Lower lobe of right lung (tissue), 2 donors: ENCODE measurements at regions not wholly inside any gene's neighbourhood (a gene's known extent, or its start where the extent isn't known, plus 50 kb on each side); places are given as distances from the start of the nearest gene placed in this dataset.

ENCODE experiments used
- ATAC-seq, 2 donors: fragments of 200-7000 bp; cut with Tn5 transposase; one replicate each; pipeline ENCODE4 v1.9.1; 2020 to 2022; ENCODE audit warnings: mild to moderate bottlenecking in 2 of 2, moderate library complexity in 2 of 2
- DNase-seq: peaks from one replicate; pipeline ENCODE4 v3.0.0-alpha.2; 2020
- H3K27ac ChIP-seq: fragments of 200-600 bp; one replicate; pipeline ENCODE4 v1.8.0; 2022
- H3K27me3 ChIP-seq: fragments of 200-600 bp; one replicate; pipeline ENCODE4 v1.8.0; 2022; ENCODE audit warnings: low read depth
- H3K36me3 ChIP-seq: fragments of 200-600 bp; one replicate; pipeline ENCODE4 v1.8.0; 2022; ENCODE audit warnings: mild to moderate bottlenecking
- H3K4me1 ChIP-seq: fragments of 200-600 bp; one replicate; pipeline ENCODE4 v1.8.0; 2022
- H3K4me3 ChIP-seq: fragments of 200-600 bp; one replicate; pipeline ENCODE4 v1.8.0; 2022; ENCODE audit warnings: mild to moderate bottlenecking
- H3K9me3 ChIP-seq: fragments of 200-600 bp; one replicate; pipeline ENCODE4 v1.8.0; 2022
- intact Hi-C: fragments of 100-400 bp; cut with DNase I; formaldehyde crosslinking; loops from one replicate; pipeline ENCODE4 v1.11.0; 2022
- TF ChIP-seq, protein P1 (sequence below): fragments of 200-600 bp; IDR thresholded peaks from one replicate; pipeline ENCODE4 v1.8.0; 2022; ENCODE audit warnings: antibody characterized with exemption, mild to moderate bottlenecking
- donor health status: DM: no; HTN: yes; CAD: no; lungs with severe emphysema.

DNA sequence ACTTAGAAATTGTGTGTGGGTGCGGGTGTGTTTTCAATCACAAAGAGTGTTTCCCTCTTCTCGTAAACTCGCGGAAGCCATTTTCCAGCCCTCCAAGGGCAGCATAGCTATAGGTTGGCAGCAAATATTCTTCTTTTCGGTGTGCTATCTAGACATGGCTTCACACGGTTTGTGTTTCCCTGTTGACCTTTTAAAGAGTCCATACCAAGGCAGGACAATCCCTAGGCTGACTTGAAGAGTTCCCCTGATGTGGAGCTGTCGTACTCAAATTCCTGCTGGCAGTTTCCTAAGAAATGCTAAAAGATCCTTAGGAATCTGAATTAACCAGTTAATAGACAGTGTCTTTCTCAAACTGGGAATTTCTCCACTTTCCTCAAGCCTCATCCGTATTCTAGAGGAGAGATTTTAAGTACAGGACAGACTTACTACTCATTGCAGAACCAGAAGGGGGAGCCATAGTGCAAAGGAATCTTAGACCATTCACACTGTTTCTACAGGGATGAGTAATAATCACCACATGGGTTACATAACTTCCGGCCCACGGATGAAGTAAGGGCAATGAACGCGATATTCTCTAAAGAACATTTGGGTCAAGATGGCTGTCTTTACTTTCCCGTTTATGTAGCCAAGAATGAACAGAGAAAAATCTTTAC is 288.6 kb upstream of the ELAC2 start:
- H3K27ac ChIP-seq = no peak overlapping the region
- H3K4me1 ChIP-seq = no peaks in the 10 kb centered on the region
- TF ChIP-seq, protein P1, sequence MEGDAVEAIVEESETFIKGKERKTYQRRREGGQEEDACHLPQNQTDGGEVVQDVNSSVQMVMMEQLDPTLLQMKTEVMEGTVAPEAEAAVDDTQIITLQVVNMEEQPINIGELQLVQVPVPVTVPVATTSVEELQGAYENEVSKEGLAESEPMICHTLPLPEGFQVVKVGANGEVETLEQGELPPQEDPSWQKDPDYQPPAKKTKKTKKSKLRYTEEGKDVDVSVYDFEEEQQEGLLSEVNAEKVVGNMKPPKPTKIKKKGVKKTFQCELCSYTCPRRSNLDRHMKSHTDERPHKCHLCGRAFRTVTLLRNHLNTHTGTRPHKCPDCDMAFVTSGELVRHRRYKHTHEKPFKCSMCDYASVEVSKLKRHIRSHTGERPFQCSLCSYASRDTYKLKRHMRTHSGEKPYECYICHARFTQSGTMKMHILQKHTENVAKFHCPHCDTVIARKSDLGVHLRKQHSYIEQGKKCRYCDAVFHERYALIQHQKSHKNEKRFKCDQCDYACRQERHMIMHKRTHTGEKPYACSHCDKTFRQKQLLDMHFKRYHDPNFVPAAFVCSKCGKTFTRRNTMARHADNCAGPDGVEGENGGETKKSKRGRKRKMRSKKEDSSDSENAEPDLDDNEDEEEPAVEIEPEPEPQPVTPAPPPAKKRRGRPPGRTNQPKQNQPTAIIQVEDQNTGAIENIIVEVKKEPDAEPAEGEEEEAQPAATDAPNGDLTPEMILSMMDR = peak; percentile 37
- ATAC-seq (peak; percentile 43 to 67), DNase-seq (no peak)
- H3K4me3 ChIP-seq = no peak overlapping the region
- no peaks in the 10 kb centered on the region for H3K27me3 ChIP-seq
- H3K36me3 ChIP-seq = no peaks in the 10 kb centered on the region
- H3K9me3 ChIP-seq = no peaks in the 10 kb centered on the region
- intact Hi-C loops = no loop called here

DNA sequence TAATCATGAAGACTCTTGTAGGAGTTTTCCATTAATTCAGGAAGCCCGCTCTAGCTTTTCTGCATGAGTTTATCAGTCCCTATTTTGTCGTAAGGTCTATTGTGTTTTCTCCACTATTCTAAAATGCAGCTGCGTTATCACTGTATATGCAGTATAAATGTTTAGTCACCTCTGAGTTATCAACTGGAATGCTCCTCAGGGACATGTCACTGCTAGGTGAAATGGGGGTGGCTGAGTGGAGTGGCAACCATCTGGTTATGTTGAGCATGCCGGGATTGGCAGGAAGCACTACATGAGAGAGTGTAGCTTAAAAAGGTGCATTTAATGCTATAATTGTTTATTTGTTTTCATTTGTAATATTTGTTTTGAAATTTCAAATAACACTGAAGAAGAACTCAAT is 285.2 kb upstream of the ELAC2 start:
- ATAC-seq (no peak), DNase-seq (no peak)
- Histone ChIP-seq H3K9me3 (no peaks in the 10 kb centered on the region), H3K27ac (no peak overlapping the region), H3K4me3 (no peak overlapping the region), H3K36me3 (no peaks in the 10 kb centered on the region), H3K4me1 (no peaks in the 10 kb centered on the region), H3K27me3 (no peaks in the 10 kb centered on the region)
- TF ChIP-seq, protein P1 = no peak
- intact Hi-C loops = no loop called here

DNA sequence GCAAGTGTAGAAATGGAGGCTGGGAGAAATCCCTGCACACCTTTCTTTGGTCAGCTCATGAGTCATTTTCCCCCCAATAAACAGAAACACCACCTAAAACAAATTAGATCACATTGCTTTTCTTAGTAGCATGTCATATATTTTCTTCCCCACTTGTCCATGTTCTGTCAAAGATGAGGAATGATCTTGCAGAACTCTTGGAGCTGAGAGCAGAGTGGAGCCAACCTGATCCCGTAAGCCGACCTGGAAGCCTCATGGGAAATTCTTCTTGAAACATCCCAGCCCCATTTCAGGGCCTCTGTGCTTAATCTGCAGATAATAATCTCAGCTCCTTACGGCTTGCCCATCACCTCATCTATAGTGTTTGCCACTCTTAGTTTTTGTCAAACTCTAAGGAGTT is 284.6 kb upstream of the ELAC2 start:
- ATAC-seq = no peak
- intact Hi-C loops = no loop called here
- no peaks in the 10 kb centered on the region for H3K9me3 ChIP-seq

DNA sequence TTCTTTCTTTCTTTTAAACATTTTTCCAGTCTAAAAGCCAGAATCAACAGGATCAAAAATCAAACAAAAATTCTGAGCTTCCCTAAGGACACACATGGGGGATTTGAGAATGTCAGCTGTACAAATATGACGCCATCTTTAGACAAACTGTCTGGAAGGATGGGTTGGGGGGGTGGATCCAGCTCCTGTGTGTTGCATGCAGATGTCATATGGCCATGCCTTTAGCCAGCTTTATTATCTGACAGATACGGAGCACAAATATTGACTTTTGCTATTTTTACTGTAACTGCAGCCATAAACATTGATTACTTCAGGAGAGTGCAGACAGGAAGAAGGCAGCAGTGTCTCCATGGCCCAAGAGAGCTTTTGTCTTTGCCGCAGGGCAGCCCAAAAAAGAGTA is 279.4 kb upstream of the ELAC2 start:
- Histone ChIP-seq H3K27me3 (no peaks in the 10 kb centered on the region), H3K4me1 (no peaks in the 10 kb centered on the region), H3K27ac (no peak overlapping the region), H3K4me3 (no peak overlapping the region), H3K9me3 (no peaks in the 10 kb centered on the region), H3K36me3 (no peaks in the 10 kb centered on the region)
- TF ChIP-seq, protein P1 = no peak
- DNase-seq (no peak), ATAC-seq (no peak)
- intact Hi-C loops = no loop called here

More for the DNA sequence above, 284.6 kb upstream of the ELAC2 start:
- no peaks in the 10 kb centered on the region for H3K36me3 ChIP-seq
- TF ChIP-seq, protein P1 = no peak
- no peak overlapping the region for H3K4me3 ChIP-seq
- DNase-seq = no peak
- no peak overlapping the region for H3K27ac ChIP-seq
- H3K27me3 ChIP-seq = no peaks in the 10 kb centered on the region
- no peaks in the 10 kb centered on the region for H3K4me1 ChIP-seq

DNA sequence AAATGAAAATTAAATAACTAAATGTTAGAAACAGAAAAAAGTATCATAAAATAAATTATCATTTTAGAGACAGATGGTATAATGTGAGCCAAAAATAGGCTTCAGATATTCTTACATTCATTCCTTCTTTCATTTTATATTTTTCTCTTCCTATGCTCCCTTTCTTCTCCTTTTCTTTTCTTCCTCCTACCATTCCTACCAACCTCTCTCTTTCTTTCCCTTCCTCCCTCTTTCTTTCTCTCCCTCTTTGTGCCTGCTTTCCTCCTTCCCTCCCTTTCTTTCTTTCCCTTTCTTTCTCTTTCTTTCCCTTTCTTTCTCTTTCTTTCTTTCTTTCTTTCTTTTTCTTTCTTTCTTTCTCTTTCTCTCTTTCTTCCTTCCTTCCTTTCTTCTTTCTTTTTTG is 275.6 kb upstream of the ELAC2 start:
- DNase-seq = no peak
- Histone ChIP-seq H3K36me3 (no peaks in the 10 kb centered on the region), H3K27ac (no peak overlapping the region), H3K4me1 (no peaks in the 10 kb centered on the region), H3K4me3 (no peak overlapping the region), H3K27me3 (no peaks in the 10 kb centered on the region), H3K9me3 (no peaks in the 10 kb centered on the region)
- ATAC-seq = no peak
- TF ChIP-seq, protein P1 = no peak
- intact Hi-C loops = no loop called here
